Activated CD4-positive, alpha-beta T cell treated with anti-CD3 and anti-CD28 coated beads, Interleukin-2, Interleukin-4, amounts not matched to agents 100 ng/mL and 50 ng/mL, durations not matched to agents 16 hours and 8 hours (primary cell): ENCODE measurements at regions not wholly inside any gene's neighbourhood (a gene's known extent, or its start where the extent isn't known, plus 50 kb on each side); places are given as distances from the start of the nearest gene placed in this dataset.
"Not testable (repeated sequence)": the region's sequence is repeated elsewhere in the genome, so short reads cannot be mapped to it uniquely, and the experiment has no call there.

Experiments
- DNase-seq: peaks from one replicate; pipeline ENCODE4 v3.0.0-alpha.2; 2020; ENCODE audit warnings: low spot score

GRCh38 chr1:192906334-192906733 is 97.5 kb downstream of the RGS2 start:
- DNase-seq = no peak

- DNase-seq = no peak
Observed at GRCh38 chr1:192907545-192908243, 98.9 kb downstream of the RGS2 start.

GRCh38 chr1:192911896-192912656 is 103.2 kb downstream of the RGS2 start:
- not testable (repeated sequence) for DNase-seq

- DNase-seq = no peak
Observed at GRCh38 chr1:192913683-192914082, 104.8 kb downstream of the RGS2 start.

- DNase-seq = no peak
Observed at GRCh38 chr1:192914092-192914491, 105.3 kb downstream of the RGS2 start.

- DNase-seq = no peak
Observed at GRCh38 chr1:192914696-192915095, 105.9 kb downstream of the RGS2 start.

- no peak for DNase-seq
Observed at GRCh38 chr1:192916021-192916420, 107.2 kb downstream of the RGS2 start.

- no peak for DNase-seq
Observed at GRCh38 chr1:192918259-192918658, 109.4 kb downstream of the RGS2 start.

GRCh38 chr1:192920412-192920811 is 111.6 kb downstream of the RGS2 start:
- DNase-seq = no peak

GRCh38 chr1:192925609-192926008 is 116.8 kb downstream of the RGS2 start:
- DNase-seq = no peak

- DNase-seq = no peak
Observed at GRCh38 chr1:192926736-192927135, 117.9 kb downstream of the RGS2 start.

GRCh38 chr1:192927496-192927895 is 118.7 kb downstream of the RGS2 start:
- no peak for DNase-seq

GRCh38 chr1:192929597-192929996 is 120.8 kb downstream of the RGS2 start:
- no peak for DNase-seq

GRCh38 chr1:192933744-192934143 is 124.9 kb downstream of the RGS2 start:
- peak; percentile 15 for DNase-seq

- DNase-seq = peak; percentile 69
Observed at GRCh38 chr1:192936313-192937018, 122.7 kb downstream of the UCHL5 start.

GRCh38 chr1:192937128-192937527 is 122.0 kb downstream of the UCHL5 start:
- no peak for DNase-seq

GRCh38 chr1:192939440-192939839 is 119.7 kb downstream of the UCHL5 start:
- no peak for DNase-seq

GRCh38 chr1:192940658-192941057 is 118.5 kb downstream of the UCHL5 start:
- DNase-seq = no peak

- no peak for DNase-seq
Observed at GRCh38 chr1:192941722-192942411, 117.3 kb downstream of the UCHL5 start.

GRCh38 chr1:192943108-192943507 is 116.1 kb downstream of the UCHL5 start:
- DNase-seq = no peak

GRCh38 chr1:192943522-192943921 is 115.6 kb downstream of the UCHL5 start:
- DNase-seq = no peak

GRCh38 chr1:192945390-192946130 is 113.6 kb downstream of the UCHL5 start:
- DNase-seq = no peak
